Brain microvascular endothelial cell (primary cell): ENCODE measurements at regions not wholly inside any gene's neighbourhood (a gene's known extent, or its start where the extent isn't known, plus 50 kb on each side); places are given as distances from the start of the nearest gene placed in this dataset.
A peak's percentile ranks its signal among the peaks of the same experiment; 100 is the strongest.

Source experiments
- DNase-seq: peaks from one replicate; pipeline ENCODE4 v3.0.0-alpha.2; 2020
- H3K27ac ChIP-seq: fragments of 250-450 bp; sonication (Bioruptor Pico); 2 replicates; pipeline ENCODE4 v1.5.1; 2020; ENCODE audit warnings: mild to moderate bottlenecking, moderate library complexity
- H3K27me3 ChIP-seq: fragments of 250-450 bp; sonication (Bioruptor Pico); replicated peaks from 2 replicates; pipeline ENCODE4 v1.5.1; 2020; ENCODE audit warnings: mild to moderate bottlenecking
- H3K36me3 ChIP-seq: fragments of 250-450 bp; sonication (Bioruptor Pico); replicated peaks from 2 replicates; pipeline ENCODE4 v1.5.1; 2020; ENCODE audit warnings: mild to moderate bottlenecking
- H3K4me3 ChIP-seq: 2 replicates; pipeline ENCODE4 v1.5.1; 2011; ENCODE audit warnings: low read depth, mild to moderate bottlenecking, control low read depth, low read length, moderate library complexity
- in situ Hi-C: cut with HindIII; loops from 2 replicates; pipeline ENCODE4 v1.10.0; 2017; ENCODE audit warnings: low sequenced_read_pairs, low pct_ligation_motif_present
- TF ChIP-seq, protein P1 (sequence below): IDR thresholded peaks from 2 replicates; pipeline ENCODE4 v1.5.1; 2011; ENCODE audit warnings: low read depth, mild to moderate bottlenecking, moderate library complexity, low read length, control low read depth, inconsistent platforms; ENCODE audit errors: missing control alignments

DNA sequence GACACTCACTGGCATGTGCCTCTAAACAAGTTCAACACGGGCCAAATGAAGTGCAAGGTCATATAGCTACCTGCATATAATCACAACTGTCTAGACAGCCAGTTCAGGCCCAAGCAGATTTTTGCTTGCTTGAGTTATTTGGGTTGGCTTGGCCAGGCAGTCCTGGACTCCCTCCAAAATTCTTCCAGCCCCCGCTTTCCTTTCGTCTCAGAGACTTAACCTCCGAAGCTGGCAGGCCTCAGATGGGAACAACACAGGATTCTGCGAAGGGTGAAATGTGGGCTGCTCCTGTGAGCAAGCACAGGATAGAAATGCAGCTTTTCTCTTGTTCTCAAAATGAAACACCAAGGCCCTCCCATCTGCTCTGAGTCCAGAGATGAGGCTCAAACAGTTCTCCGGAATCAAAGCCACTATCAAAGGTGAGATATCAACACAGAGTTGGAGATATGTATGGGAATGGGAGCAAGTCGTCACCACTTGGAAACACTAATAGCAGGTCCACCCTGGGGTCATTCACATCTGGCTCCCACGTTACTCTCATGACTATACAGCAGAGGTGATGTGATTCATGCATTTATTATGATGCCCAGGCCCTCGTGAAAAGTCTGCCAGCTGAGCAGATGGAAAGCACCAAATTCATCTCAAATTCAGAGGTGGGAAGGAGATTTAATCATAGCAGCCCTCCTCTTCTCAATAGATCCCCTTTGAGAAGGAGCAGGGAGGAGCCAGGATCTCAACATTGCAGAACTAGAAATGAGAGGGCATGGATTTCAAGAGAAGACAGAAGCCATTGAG lies 389.8 kb downstream of the NUAK1 start:
- in situ Hi-C loops: no loop called here
- TF ChIP-seq, protein P1, sequence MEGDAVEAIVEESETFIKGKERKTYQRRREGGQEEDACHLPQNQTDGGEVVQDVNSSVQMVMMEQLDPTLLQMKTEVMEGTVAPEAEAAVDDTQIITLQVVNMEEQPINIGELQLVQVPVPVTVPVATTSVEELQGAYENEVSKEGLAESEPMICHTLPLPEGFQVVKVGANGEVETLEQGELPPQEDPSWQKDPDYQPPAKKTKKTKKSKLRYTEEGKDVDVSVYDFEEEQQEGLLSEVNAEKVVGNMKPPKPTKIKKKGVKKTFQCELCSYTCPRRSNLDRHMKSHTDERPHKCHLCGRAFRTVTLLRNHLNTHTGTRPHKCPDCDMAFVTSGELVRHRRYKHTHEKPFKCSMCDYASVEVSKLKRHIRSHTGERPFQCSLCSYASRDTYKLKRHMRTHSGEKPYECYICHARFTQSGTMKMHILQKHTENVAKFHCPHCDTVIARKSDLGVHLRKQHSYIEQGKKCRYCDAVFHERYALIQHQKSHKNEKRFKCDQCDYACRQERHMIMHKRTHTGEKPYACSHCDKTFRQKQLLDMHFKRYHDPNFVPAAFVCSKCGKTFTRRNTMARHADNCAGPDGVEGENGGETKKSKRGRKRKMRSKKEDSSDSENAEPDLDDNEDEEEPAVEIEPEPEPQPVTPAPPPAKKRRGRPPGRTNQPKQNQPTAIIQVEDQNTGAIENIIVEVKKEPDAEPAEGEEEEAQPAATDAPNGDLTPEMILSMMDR: no peak
- Histone ChIP-seq H3K27me3 (no peaks in the 10 kb centered on the region), H3K36me3 (no peaks in the 10 kb centered on the region), H3K27ac (peak overlapping the region; percentile 59), H3K4me3 (no peak overlapping the region)
- DNase-seq: peak; percentile 76

DNA sequence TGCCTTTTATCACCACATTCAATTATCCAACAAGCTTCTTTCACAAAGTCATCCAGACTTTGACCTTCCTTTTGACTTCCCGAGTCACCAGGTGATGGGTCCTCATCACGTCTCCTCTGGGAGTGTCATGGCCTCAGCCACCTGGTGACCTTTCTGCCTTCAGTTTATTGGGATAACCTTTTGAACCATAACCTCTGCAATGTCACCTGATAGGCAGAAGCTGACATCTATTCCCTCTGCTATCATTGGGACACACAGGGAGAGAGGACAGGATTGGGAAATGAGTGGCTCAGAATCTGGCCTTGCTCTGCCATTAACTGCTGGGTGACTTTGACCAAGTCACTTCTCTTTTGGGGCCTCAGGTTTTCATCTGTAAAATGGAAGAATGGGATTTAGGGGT lies 388.7 kb downstream of the NUAK1 start:
- in situ Hi-C loops: no loop called here

DNA sequence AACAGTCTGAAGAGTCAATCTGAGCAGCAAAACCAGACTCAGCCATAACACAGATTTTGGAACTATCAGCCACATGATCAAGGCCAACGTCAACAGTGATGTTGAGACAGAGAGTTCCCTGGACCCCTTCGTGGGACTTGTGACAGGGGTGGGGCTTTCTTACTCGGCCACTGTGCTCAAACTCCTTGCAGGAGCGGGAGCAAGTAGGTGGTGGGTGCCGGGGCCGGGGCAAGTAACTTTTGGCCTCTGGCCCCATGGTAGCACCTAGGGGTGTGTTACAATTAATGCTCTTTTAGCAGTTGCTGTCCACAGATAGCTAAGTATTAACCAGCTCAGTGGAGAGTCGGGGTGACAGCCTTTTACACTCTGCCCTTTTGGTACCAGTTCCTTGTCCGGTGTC lies 384.4 kb downstream of the NUAK1 start:
- in situ Hi-C loops: no loop called here

More for the DNA sequence above, 388.7 kb downstream of the NUAK1 start:
- Histone ChIP-seq H3K36me3 (no peaks in the 10 kb centered on the region), H3K4me3 (no peak overlapping the region), H3K27me3 (no peaks in the 10 kb centered on the region), H3K27ac (no peak overlapping the region)
- no peak for DNase-seq
- TF ChIP-seq, protein P1: no peak

DNA sequence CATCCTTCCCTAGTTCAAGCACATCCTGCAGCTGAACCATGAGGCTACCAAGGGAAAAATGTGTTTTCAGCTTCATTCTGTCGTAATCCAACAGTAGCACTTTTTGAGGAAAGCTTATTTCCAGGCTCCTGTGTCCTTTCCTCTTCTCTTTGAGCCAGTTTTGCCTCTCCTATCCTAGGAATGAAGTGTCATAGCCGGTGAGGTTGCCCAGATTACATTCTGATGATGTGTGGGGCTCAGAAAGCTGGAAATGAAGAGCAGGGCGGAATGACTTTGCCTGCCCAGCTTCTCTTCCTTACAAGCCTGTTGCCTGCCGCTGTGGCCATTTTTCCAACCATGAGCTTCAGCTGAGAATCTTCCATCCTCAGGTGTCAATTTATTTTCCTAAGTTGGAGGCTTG lies 381.8 kb downstream of the NUAK1 start:
- in situ Hi-C loops: no loop called here
- H3K4me3 ChIP-seq: no peak overlapping the region
- TF ChIP-seq, protein P1: no peak

More for the DNA sequence above, 384.4 kb downstream of the NUAK1 start:
- H3K27me3 ChIP-seq: no peaks in the 10 kb centered on the region
- no peak overlapping the region for H3K27ac ChIP-seq
- TF ChIP-seq, protein P1: no peak
- H3K4me3 ChIP-seq: no peak overlapping the region
- no peak for DNase-seq
- no peaks in the 10 kb centered on the region for H3K36me3 ChIP-seq

DNA sequence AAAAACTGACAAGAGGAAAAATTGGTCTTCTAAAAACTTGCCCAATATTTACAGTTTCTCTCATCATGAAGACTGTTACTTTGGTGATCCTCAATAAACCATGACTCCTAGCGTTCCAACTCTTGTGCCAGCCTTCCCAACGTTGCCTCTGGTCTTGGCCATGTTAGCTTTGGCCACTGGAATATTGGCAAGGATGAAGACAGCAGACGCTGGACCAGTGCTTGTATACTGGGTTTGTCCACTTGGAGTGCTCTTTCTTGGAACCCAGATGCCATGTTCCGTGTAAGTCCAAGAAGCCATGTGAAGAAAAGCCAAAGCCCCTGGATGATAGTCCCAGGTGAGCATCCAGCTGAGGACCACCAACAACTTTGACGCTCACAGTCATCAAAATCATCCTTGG lies 379.6 kb downstream of the NUAK1 start:
- DNase-seq: no peak
- Histone ChIP-seq H3K27ac (no peak overlapping the region), H3K27me3 (no peaks in the 10 kb centered on the region), H3K36me3 (no peaks in the 10 kb centered on the region), H3K4me3 (no peak overlapping the region)
- in situ Hi-C loops: no loop called here
- TF ChIP-seq, protein P1: peak; percentile 33

More for the DNA sequence above, 381.8 kb downstream of the NUAK1 start:
- no peak overlapping the region for H3K27ac ChIP-seq
- DNase-seq: no peak
- no peaks in the 10 kb centered on the region for H3K36me3 ChIP-seq
- no peaks in the 10 kb centered on the region for H3K27me3 ChIP-seq

DNA sequence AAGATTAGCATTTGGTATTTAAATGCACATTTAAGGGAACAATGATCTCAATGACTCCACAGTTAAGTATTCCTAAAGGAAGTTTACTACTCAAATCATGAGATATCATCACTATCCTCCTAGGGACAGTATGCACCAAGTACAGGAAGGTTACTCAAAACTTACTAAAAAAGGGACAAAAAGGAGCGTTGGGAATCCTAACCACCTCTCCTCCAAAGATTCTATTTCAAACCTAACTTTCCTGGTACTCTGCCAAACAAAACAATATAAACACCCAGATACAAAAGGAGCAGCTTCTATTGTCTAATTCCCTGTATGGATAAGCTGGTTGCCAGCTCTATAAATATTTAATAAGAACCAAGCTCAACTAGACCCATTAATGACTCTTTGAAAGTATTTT lies 377.7 kb downstream of the NUAK1 start:
- TF ChIP-seq, protein P1: no peak
- DNase-seq: no peak
- in situ Hi-C loops: no loop called here
- Histone ChIP-seq H3K36me3 (no peaks in the 10 kb centered on the region), H3K4me3 (no peak overlapping the region), H3K27ac (no peak overlapping the region), H3K27me3 (no peaks in the 10 kb centered on the region)
